Ureter (tissue), 1 donor: ENCODE measurements at regions not wholly inside any gene's neighbourhood (a gene's known extent, or its start where the extent isn't known, plus 50 kb on each side); places are given as distances from the start of the nearest gene placed in this dataset.

Source experiments
- DNase-seq: peaks from one replicate; pipeline ENCODE4 v3.0.0-alpha.2; 2020; ENCODE audit warnings: low spot score
- donor health status: DM: yes; HTN: yes; CAD: no.

- no peak for DNase-seq
Observed at GRCh38 chr20:41881466-41882046, 263.4 kb upstream of the CHD6 start.

- DNase-seq = no peak
Observed at GRCh38 chr20:41879123-41879522, 260.9 kb upstream of the CHD6 start.

DNA sequence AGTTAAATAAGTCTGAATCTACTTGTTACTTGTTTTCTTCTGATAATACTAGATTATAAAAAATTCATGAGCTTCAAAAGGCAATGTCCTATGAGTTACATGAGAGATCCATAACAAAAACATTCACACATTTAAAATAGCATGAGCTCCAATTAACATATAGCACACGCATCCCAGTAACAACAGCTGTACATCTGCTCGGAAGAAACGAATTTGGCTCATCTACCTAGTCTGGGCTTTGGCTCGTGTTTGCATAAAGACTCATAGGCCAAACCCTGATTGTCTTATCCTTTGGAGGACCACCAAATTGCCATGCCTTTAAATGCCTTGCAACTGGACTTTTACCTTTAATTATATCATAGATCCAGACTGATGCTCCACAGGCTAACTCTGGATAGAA, 259.7 kb upstream of the CHD6 start:
- no peak for DNase-seq

GRCh38 chr20:41874658-41875057, 256.5 kb upstream of the CHD6 start:
- no peak for DNase-seq

GRCh38 chr20:41872930-41873329, 254.8 kb upstream of the CHD6 start:
- no peak for DNase-seq

- DNase-seq = no peak
Observed at GRCh38 chr20:41870869-41871462, 252.8 kb upstream of the CHD6 start.

DNA sequence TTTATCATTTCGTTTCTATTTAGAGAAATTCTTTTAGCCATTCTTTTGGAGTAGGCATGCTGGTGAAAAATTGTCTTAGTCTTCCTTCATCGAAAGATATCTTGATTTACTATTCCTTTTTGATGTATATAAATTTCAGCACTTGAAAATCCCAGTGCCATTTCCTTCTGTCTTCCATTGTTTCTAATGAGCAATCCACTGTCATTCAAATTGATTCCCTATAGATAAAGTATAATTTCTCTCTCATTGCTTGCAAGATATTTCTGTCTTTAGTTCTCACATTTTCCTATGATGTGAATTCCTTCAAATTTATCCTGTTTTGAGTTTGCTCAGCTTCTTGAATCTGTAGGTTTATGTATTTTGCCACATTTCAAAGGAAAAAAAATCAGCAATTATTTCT, 251.1 kb upstream of the CHD6 start:
- no peak for DNase-seq

- no peak for DNase-seq
Observed at GRCh38 chr20:41865938-41866337, 247.8 kb upstream of the CHD6 start.

- DNase-seq = no peak
Observed at GRCh38 chr20:41862476-41862875, 244.3 kb upstream of the CHD6 start.

DNA sequence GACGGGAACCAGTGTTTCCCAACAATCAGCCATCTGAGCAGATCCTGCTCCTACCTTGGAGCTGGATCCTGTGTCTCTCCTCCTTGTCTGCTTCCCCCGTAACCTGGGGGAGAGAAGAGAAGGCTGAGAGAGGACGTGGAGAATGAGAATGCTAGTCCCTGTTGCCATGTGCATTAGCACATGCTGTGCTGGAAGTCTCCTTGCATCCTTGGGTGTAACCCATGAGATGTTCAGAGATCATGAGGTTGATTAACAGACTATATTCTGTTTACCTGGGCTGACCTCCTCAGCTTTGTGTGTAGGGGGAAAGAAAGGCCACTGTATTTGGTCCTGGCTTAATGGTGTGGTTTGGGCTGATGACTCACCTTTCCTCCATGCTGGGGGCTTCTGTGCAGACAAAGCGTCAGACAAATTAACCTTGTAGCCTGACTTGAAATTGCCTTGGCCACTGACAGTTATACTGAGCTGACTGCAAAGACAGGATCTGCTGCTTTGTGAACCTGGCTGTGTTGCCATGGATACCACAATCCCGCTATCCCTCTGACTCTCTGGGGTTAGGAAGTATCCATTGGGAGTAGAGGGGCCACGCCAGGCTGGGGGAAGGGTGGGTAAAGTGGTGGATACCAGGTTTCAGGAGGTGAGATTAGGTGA, 243.7 kb upstream of the CHD6 start:
- no peak for DNase-seq

DNA sequence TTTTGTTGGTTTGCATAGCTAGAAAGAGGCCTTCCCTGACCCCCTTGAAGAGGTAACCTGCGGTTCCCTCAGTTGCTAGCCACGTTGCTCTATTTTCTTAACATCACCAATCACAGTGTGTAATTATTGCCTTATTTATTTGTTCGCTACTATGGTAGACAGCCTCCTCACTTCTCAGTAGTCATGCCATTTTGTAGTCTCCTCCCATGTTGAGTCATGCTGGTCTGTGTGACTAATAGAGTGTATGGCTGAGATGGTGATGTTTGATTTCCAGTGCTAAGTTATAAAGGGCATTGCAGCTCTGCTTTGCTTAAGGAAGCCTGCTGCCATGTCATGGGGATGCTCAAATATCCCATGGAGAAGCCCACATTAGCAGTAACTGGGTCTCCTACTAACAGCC, 236.6 kb upstream of the CHD6 start:
- no peak for DNase-seq

- no peak for DNase-seq
Observed at GRCh38 chr20:41853806-41854205, 235.6 kb upstream of the CHD6 start.

DNA sequence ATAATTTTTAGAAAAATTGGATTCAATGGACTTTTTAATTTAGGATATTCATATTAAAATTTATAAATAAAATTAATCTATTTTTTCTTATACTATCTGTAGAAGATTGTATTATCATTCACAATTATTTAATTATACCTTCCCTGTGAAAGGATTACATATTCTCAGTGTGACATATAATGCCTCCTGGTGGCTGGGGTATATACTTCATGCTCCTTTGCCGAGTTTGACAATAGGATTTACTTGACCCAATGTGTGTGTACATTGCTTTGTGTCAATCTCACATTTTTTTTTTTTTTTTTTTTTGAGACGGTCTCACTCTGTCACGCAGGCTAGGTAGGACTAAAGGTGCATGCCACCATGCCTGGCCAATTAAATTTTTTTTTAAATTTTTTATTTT, 230.0 kb upstream of the CHD6 start:
- DNase-seq = no peak

- no peak for DNase-seq
Observed at GRCh38 chr20:41837669-41838224, 219.6 kb upstream of the CHD6 start.

- DNase-seq = no peak
Observed at GRCh38 chr20:41833739-41834138, 215.6 kb upstream of the CHD6 start.

GRCh38 chr20:41830702-41831101, 212.5 kb upstream of the CHD6 start:
- DNase-seq = no peak

DNA sequence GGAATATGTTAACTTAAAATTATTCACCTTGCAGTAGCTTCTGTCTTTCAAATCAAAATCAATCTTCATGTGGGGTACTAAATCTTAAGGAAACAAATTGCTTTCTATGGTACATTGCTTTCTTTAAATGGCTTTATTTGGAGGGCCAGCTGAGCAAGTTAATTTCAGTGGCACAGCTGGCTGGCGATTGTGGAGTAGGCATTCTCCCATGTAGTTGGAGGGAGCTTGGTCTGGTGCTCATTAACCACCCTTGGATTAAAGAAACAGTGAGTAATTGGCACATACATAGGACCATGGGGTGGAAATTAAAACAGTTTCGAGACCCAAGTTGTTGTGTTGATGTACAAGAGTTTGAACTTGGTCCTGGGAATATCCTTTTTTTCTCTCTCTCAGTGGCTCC, 201.3 kb upstream of the CHD6 start:
- no peak for DNase-seq

GRCh38 chr20:41818991-41819390, 200.8 kb upstream of the CHD6 start:
- DNase-seq = no peak

DNA sequence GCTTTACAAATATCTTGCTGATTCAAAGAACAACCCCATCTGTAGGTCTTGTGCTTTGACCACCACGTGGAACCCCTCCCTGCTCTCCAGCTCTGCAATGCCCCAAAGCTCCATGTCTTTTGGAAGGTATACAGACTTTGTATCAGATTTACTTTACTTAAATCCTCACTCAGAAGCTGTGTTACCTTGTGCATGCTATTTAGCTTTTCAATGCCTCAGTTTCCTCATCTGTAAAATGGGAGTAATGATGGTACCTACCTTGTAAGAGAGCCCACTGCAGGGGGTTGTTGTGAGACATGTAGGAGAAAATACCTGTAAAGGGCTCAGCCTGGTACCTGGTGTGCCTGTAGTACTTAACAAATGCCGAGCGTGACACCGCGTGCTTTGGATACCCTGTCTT, 200.2 kb upstream of the CHD6 start:
- DNase-seq = no peak

DNA sequence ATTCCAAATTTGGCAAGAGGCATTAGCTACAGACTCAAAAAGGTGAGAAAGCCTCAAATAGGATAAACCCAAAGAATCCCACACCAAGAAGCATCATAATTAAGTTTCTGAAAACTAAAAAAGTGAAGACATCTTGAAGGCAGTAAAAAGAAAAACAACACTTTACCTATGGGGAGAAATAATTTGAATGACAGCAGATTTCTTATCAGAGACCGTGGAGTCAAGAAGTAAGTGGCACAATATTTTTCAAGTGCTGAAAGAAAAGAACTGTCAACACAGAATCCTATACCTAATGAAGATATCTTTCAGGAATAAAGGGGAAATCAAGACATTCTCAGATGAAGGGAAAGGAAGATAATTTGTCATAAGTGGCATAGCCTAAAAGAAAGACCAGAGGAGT, 193.3 kb upstream of the CHD6 start:
- DNase-seq = no peak

DNA sequence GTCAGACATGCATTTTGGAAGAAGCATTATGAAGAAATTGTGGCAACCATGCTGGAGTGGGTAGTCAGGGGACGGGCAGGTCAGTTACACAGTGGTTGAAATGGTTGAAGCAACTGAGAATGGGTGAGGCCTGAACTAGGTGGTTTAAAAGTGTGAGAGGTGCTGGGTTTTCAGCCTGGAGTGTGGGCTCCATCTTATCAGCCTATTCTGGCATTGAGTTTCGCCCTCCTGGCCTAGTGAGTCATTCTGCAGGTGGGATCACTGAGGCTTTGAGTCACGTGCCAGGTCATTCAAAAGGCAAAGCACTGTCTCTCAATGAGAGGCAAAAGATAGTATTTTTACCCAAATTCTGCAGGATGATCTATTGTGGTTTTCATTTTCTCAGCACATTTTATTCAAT, 181.9 kb upstream of the CHD6 start:
- DNase-seq = no peak

DNA sequence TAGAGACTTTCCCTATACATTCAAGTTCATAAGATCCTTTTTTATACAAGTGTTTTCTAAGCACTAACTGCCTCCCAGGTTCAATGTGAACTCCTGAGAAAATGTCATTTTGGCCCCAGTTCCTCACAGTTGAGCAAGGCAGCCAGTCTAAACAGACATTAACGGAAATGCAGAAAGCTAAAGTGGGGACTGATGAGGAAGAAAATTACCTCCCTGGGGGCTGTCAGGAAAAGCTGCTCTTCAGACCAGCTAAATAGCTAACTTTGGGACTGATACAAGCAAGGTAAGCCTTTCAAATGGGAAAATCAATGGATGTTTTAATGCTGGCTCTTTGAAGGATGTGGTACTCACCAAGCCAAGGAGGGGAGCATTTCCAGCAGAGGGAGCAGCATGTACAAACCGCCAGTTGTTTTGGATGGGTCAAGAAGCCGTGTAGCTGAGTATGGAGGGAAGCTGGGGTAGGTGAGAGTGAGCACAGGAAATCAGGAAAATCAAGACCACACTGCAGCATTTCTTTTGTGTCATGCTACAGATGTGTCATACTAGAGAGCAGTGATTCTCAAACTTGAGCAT, 180.8 kb upstream of the CHD6 start:
- DNase-seq = no peak

DNA sequence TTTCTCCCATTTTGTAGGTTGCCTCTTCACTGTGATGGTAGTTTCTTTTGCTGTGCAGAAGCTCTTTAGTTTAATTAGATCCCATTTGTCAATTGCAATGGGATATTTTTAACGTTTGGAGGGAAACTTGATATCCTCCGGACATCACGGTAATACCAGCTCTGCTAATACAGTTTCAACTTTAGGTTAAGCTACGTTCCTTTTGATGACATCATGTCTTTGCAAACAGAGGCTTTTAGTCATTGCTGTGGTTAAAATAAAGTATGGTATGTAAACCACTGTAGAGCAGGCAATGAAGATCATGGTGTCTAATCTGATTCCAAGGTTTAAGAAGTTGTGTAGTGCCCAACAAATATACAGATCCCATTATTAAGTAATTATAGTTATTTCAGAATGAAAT, 168.0 kb upstream of the CHD6 start:
- no peak for DNase-seq
